NCI-H460 (cell line): ENCODE measurements at regions not wholly inside any gene's neighbourhood (a gene's known extent, or its start where the extent isn't known, plus 50 kb on each side); places are given as distances from the start of the nearest gene placed in this dataset.

ENCODE experiments used
- DNase-seq: peaks from one replicate; pipeline ENCODE4 v3.0.0-alpha.2; 2016; ENCODE audit warnings: low read depth; ENCODE audit errors: extremely low read depth

GRCh38 chrY:8552168-8552805 lies 785.0 kb upstream of the TSPY4 start:
- DNase-seq: no peak

- no peak for DNase-seq
These were observed 783.6 kb upstream of the TSPY4 start for GRCh38 chrY:8553614-8554013.

GRCh38 chrY:8561385-8561784 lies 775.9 kb upstream of the TSPY4 start:
- DNase-seq: no peak

- DNase-seq: no peak
These were observed 774.7 kb upstream of the TSPY4 start for GRCh38 chrY:8562456-8563090.

- DNase-seq: no peak
These were observed 772.8 kb upstream of the TSPY4 start for GRCh38 chrY:8564421-8564820.

GRCh38 chrY:8566198-8566597 lies 771.1 kb upstream of the TSPY4 start:
- no peak for DNase-seq

- DNase-seq: no peak
These were observed 766.9 kb upstream of the TSPY4 start for GRCh38 chrY:8570384-8570783.

GRCh38 chrY:8572916-8573315 lies 764.3 kb upstream of the TSPY4 start:
- no peak for DNase-seq

GRCh38 chrY:8582277-8582850 lies 754.9 kb upstream of the TSPY4 start:
- no peak for DNase-seq

- DNase-seq: no peak
These were observed 754.1 kb upstream of the TSPY4 start for GRCh38 chrY:8583191-8583590.

- no peak for DNase-seq
These were observed 746.6 kb upstream of the TSPY4 start for GRCh38 chrY:8590641-8591040.

- DNase-seq: no peak
These were observed 745.3 kb upstream of the TSPY4 start for GRCh38 chrY:8591821-8592516.

GRCh38 chrY:8594657-8595056 lies 742.6 kb upstream of the TSPY4 start:
- no peak for DNase-seq

- DNase-seq: no peak
These were observed 738.1 kb upstream of the TSPY4 start for GRCh38 chrY:8599141-8599540.

GRCh38 chrY:8610620-8611019 lies 726.6 kb upstream of the TSPY4 start:
- DNase-seq: no peak

- no peak for DNase-seq
These were observed 725.4 kb upstream of the TSPY4 start for GRCh38 chrY:8611815-8612214.

GRCh38 chrY:8618302-8618701 lies 719.0 kb upstream of the TSPY4 start:
- no peak for DNase-seq

GRCh38 chrY:8622156-8622555 lies 715.1 kb upstream of the TSPY4 start:
- DNase-seq: no peak

- no peak for DNase-seq
These were observed 714.4 kb upstream of the TSPY4 start for GRCh38 chrY:8622856-8623255.

GRCh38 chrY:8629636-8630035 lies 707.6 kb upstream of the TSPY4 start:
- DNase-seq: no peak

- DNase-seq: no peak
These were observed 699.2 kb upstream of the TSPY4 start for GRCh38 chrY:8638111-8638510.

GRCh38 chrY:8644926-8645325 lies 692.3 kb upstream of the TSPY4 start:
- DNase-seq: no peak
